GM23338 (cell line): ENCODE measurements at regions not wholly inside any gene's neighbourhood (a gene's known extent, or its start where the extent isn't known, plus 50 kb on each side); places are given as distances from the start of the nearest gene placed in this dataset.

Experiments used
- EZH2 ChIP-seq: fragments of 200-600 bp; sonication (generic); IDR thresholded peaks from one replicate; pipeline ENCODE4 v1.8.0; 2017; ENCODE audit warnings: antibody characterized with exemption, mild to moderate bottlenecking, low read depth; ENCODE audit not compliant: unreplicated experiment
- EZH2phosphoT487 ChIP-seq: fragments of 200-600 bp; sonication (generic); IDR thresholded peaks from one replicate; pipeline ENCODE4 v1.8.1; 2018; ENCODE audit warnings: antibody characterized with exemption; ENCODE audit not compliant: unreplicated experiment
- POLR2AphosphoS5 ChIP-seq: IDR thresholded peaks from 2 replicates; pipeline ENCODE4 v1.6.1; 2016; ENCODE audit warnings: antibody characterized with exemption, low read depth
- STAT1 ChIP-seq: IDR thresholded peaks from one replicate; pipeline ENCODE4 v1.6.1; 2016; ENCODE audit warnings: antibody characterized with exemption; ENCODE audit not compliant: unreplicated experiment
- TF ChIP-seq, protein P1 (sequence below), 2 experiments: fragments of 200-600 bp in 1 of 2; sonication (generic) in 1 of 2; conservative IDR thresholded peaks; 2 replicates each; pipeline versions ENCODE4 v1.5.1 to v1.6.1; 2016 to 2017; ENCODE audit warnings: antibody characterized with exemption in 2 of 2, low read depth in 2 of 2, mild to moderate bottlenecking in 2 of 2, moderate library complexity in 1 of 2

DNA sequence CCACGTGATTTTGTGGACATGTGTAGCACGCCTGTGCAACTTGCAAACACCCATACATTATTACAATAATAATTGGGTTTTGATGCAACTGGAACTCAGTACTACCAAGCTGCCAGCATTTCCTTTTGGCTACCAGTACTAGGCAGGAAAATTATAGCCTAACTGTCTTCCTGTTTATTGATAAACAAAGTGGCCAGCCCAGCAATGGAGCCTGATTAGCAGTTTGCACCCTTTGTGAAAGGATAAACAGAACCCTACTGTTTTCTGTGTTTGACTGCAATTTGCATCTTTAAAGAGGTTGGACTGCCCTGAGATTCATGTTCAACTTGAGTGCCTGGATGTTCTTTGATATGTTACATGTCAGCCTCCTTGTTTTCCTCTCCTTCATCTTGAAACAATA is 173.9 kb downstream of the ZIC5 start:
- TF ChIP-seq, protein P1, sequence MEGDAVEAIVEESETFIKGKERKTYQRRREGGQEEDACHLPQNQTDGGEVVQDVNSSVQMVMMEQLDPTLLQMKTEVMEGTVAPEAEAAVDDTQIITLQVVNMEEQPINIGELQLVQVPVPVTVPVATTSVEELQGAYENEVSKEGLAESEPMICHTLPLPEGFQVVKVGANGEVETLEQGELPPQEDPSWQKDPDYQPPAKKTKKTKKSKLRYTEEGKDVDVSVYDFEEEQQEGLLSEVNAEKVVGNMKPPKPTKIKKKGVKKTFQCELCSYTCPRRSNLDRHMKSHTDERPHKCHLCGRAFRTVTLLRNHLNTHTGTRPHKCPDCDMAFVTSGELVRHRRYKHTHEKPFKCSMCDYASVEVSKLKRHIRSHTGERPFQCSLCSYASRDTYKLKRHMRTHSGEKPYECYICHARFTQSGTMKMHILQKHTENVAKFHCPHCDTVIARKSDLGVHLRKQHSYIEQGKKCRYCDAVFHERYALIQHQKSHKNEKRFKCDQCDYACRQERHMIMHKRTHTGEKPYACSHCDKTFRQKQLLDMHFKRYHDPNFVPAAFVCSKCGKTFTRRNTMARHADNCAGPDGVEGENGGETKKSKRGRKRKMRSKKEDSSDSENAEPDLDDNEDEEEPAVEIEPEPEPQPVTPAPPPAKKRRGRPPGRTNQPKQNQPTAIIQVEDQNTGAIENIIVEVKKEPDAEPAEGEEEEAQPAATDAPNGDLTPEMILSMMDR (conservative IDR thresholded peaks at IDR 0.05; ENCODE audit: low read depth in 2 of 2) = no peak
- no peak for TF ChIP-seq EZH2phosphoT487
- TF ChIP-seq POLR2AphosphoS5 = no peak
- TF ChIP-seq EZH2 = no peak
- TF ChIP-seq STAT1 = no peak
